GM12874 (cell line): ENCODE measurements at regions not wholly inside any gene's neighbourhood (a gene's known extent, or its start where the extent isn't known, plus 50 kb on each side); places are given as distances from the start of the nearest gene placed in this dataset.
A peak's percentile ranks its signal among the peaks of the same experiment; 100 is the strongest.

ENCODE experiments used
- TF ChIP-seq, protein P1 (sequence below): IDR thresholded peaks from 2 replicates; pipeline ENCODE4 v1.5.1; 2011; ENCODE audit warnings: low read depth, mild to moderate bottlenecking, control low read depth, low read length, moderate library complexity; ENCODE audit not compliant: insufficient read depth

DNA sequence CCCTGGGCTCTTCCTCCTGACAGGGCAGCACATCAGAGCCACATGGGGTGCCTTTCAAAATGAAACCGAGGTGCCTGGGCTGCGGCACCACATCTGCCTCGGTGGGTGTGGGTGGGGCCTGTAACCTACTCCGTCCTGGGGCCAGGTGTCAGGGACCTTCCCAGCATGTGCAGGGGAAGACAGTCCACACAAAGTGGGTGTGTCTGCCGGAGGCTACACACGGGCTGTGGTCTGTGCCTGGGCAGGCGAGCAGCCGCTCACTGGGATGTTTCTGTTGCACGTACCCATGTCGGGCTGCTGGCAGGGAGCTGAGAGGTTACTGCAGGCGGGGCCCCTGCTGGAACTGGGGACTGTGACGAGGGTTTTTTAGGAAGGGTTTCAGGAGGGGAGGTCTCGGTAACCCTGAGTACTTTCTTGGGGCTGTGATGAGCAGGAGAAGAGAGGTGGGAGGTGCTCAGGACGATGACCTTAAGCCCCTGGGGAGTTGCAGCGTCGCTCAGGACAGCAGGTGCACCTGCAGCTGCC lies 351.2 kb downstream of the SEC14L1 start:
- TF ChIP-seq, protein P1, sequence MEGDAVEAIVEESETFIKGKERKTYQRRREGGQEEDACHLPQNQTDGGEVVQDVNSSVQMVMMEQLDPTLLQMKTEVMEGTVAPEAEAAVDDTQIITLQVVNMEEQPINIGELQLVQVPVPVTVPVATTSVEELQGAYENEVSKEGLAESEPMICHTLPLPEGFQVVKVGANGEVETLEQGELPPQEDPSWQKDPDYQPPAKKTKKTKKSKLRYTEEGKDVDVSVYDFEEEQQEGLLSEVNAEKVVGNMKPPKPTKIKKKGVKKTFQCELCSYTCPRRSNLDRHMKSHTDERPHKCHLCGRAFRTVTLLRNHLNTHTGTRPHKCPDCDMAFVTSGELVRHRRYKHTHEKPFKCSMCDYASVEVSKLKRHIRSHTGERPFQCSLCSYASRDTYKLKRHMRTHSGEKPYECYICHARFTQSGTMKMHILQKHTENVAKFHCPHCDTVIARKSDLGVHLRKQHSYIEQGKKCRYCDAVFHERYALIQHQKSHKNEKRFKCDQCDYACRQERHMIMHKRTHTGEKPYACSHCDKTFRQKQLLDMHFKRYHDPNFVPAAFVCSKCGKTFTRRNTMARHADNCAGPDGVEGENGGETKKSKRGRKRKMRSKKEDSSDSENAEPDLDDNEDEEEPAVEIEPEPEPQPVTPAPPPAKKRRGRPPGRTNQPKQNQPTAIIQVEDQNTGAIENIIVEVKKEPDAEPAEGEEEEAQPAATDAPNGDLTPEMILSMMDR: no peak

DNA sequence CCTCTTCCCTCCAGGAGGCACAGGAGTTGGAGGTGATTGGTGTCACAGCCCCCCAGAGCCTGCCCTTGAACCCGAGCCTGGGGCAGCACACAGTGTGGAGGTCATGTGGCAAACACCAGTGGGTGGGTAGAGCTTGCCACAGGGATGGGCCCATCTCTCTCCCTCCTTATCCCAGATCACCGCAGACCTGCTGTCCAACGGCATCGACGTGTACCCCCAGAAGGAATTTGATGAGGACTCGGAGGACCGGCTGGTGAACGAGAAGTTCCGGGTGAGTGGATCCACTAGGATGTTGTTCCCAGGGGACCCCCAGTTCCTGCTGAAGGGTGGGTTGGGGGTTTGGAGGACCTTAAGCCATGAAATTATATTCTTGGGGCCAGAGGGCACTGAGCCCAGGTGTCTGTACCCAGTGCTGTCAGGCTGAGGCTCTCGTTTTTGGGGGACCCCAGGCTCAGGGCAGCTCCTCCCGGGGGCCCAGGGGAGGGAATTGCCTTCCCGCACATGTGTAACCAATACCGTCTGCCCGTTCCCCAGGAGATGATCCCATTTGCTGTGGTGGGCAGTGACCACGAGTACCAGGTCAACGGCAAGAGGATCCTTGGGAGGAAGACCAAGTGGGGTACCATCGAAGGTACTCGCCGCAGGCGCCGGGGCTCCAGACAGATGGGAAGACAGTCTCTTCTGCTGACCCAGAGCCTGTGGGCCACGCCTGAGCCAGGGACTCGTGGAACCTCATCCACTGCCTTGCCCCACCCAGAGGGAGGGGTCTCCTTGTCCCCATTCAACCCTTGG lies 351.9 kb downstream of the SEC14L1 start:
- TF ChIP-seq, protein P1: no peak

DNA sequence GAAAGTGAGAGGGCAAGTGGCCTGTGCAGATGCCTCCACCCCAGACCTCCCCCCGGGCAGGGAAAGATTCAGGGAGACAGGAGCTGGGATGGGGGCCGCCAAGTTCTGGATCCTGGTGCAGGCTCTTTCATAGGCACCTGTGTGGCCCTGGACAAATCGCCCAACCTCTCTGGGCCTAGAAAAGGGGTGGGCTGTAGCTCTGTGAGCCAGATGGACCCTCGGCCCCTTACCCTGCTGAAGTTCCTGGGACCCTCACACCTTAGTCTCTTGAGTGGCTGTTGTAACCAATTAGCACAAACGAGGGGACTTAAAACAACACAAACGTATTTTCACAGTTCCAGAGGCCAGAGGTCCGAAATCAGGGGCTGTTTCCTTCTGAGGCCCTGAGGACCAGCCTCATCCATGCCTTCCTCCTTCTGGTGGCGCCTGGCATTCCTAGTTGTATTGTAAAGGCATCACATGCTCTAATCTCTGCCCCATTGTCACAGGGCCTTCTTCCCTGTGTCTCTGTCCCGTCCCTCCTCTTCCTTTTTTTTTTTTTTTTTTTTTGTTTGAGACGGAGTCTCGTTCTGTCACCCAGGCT lies 352.6 kb downstream of the SEC14L1 start:
- TF ChIP-seq, protein P1: no peak

DNA sequence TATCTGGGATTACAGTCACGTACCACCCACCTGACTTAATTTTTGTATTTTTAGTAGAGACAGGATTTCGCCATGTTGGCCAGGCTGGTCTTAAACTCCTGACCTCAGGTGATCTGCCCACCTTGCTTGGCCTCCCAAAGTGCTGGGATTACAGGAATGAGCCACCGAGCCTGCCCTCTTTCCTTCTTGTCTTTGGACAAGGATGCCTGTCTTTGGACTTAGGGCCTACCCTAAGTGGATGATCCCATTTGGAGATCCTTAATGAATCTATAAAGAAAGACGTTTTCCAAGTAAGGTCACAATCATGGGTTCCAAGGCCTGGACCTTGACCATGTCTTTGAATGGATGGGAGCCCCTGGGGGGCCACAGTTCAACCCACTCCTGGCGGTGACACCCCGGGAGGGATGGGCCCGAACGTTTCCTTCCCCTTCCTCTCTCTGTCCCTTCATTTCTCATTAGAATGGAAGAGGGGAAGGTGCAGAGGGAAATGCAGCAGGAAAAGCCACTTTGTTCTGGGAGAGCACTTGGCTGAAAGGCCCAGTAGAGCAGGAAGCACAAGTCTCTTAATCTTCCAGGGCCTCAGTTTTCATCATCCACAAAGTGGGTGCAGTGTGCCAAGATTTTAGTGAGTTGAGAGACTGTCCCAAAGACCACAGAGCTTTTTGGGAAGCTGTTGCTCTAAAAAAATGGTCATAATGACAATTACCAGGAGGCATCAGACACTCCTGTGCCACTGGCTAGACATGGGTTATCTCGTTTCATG lies 353.3 kb downstream of the SEC14L1 start:
- TF ChIP-seq, protein P1: no peak

DNA sequence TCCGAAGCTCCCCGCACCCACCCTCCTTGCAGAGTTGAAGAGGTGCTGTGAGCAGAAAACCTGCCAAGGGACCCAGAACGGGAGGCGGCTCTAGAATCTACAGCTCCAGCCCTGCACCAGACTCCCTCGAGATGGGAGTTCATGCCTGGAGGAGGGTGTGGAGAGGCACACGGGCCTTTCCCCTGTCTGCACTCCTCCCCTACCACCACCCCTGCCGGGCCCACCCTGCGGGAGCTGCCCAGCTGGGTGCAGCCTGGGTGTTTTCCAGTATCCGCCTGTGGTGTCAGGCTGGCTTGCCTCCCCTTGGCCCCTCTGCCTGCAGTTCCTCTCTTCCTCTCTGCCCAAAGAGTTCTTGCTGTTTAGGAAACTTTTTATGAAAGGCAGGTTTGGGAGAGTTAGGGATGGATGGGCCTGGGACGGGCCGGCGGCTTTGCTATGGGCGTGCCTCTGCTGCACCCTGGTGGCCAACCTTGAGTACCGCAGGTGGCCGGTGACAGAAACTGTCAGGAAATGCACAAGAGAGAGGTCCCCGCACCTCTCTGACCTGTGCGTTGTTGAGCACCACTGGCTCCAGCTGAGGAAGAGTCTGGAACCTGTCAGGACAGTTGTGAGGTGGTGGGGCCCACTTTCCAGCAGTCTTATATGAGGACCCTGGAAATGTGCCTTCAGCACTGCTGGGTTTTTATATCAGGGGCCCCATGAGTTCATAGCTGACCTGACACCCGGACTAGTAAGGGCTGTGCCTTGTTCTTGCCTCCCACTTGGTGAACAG lies 354.1 kb downstream of the SEC14L1 start:
- TF ChIP-seq, protein P1: peak; percentile 96

DNA sequence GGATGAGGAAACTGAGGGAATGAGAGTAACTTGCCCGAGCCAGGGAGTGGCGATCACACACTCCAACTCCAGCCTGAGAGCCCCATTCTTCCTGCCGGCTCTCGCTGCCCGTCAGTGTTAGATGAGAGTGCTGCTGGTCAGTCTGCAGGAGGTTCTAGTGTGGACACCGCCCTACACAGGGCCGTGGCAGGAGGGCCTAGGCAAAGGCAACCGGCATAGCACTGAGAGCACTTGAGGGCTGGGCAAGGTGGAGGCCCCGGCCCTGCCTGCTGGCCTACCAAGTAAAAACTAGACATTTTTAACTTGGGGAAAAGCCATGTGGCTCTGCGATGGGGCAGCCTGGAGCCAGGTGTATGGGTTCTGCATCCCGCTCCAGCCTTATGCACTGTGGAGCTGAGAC lies 354.8 kb downstream of the SEC14L1 start:
- TF ChIP-seq, protein P1: no peak

DNA sequence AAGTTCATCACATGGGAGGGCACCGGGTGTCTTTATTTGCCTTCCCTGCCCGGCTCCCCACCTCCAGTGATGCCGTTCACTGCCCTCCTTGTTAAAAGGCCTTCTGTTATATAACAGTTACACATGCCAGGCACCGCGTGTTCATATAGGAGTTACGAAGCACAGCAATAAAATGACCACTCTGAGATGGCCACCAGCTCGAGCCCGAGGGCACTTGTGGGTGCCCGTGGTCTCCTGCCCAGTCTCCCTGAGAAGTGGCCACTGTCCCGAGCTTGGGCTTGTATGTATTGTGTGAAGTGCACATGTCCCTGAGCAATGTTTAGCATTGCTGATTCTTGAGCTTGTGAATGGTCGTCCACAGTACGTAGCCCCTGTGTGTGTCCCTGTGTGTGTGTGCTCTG lies 355.6 kb downstream of the SEC14L1 start:
- TF ChIP-seq, protein P1: no peak
